Head of caudate nucleus (tissue), 42 donors: ENCODE measurements at regions not wholly inside any gene's neighbourhood (a gene's known extent, or its start where the extent isn't known, plus 50 kb on each side); places are given as distances from the start of the nearest gene placed in this dataset.
"Not testable (repeated sequence)": the region's sequence is repeated elsewhere in the genome, so short reads cannot be mapped to it uniquely, and the experiment has no call there.

ENCODE experiments used
- DNase-seq, 42 donors: peaks; one replicate each; pipeline versions ENCODE4 v3.0.0 to v3.0.0-alpha.2; 2020 to 2021; ENCODE audit warnings: mixed read lengths in 7 of 42
- intact Hi-C: fragments of 100-400 bp; cut with DNase I; formaldehyde crosslinking; loops from one replicate; pipeline ENCODE4 v1.15.0; 2022

DNA sequence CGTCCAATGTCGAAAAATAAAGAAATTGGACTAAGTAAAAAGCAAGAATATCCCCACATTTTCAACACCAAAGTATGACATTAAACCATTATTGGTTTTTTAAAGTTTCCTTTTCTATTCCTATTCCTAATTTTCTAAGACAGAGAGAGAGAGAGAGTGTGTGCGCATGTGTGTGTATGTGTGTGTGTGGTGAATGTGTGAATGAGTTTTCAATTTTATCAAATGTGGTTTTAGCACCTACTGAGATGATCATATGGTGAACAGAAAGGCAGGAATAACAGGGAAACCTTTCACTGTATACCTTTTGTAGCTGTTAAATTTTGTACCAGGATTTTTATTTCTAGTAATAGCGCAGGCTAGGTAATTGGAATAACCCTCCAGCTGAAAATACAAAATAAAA is 80.4 kb upstream of the RAP1B start:
- intact Hi-C loops, result no loop called here

DNA sequence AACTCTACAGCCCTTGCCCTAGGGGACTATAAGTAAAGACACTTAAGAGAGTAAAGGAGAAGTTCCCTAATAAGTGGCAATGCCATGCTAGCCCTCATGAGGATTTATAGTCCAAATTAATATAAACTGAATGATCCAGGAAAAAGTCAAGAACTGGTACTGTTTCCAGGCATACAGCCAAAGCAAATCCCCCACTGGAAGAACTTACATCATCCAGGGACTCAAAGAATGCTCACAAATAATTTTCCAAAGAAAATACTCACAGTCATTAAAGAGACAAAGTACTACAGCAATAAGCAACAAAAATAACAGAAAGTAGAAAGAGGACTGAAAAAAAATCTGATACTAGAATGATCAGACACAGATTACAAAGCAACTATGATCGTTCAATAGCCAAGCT is 79.7 kb upstream of the RAP1B start:
- intact Hi-C loops, result no loop called here
- DNase-seq, result no peak

More for the DNA sequence above, 80.4 kb upstream of the RAP1B start:
- no peak for DNase-seq

DNA sequence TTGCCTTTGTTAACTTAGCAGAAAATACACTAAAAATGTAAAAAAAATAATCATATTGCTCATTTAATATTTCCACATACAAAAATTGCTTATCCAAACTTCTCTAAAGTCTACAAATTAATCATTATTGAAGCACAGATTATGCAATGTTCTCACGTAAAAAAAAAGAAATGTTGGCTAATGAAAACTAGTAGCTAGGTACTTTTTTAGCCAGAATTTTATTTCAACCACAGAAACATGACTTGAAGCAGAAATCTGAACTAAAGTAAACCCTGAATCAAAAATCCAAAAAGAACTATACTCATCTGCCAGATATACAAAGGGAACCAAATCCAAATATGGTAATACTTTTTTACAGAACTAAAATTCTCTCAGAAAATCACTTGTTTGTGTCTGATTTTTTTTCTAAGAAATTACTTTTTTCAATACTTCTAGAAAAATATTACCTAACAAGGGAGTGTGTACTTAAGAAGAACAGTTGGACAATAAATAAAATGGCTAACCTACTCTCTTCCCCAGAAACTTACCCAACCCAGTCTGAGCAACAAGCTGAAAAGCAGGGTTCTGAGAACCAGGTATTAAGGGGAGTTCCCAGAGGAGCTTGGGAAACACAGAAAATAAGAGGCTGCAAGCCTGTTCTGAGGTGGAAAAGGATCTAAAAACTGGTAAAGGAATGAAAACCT is 78.4 kb upstream of the RAP1B start:
- DNase-seq, result no peak
- intact Hi-C loops, result no loop called here

DNA sequence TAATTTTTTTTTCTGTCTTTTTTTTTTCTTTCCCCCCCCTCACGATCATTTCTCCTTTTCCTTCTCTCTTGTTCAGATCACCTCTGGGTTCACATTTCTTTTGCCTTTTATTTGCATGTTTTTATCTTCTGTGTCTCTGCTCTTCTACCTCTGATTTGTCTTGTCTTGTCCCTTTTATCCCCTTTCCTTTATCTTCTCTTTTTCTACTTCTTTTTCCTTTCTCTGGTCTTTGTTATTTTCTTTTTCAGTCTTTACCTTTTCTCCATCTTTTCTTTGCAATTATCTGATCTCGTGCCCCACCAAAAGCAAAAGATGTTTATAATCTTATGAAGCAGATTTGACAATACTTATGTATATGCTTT is 77.8 kb upstream of the RAP1B start:
- DNase-seq, result no peak
- intact Hi-C loops, result no loop called here

DNA sequence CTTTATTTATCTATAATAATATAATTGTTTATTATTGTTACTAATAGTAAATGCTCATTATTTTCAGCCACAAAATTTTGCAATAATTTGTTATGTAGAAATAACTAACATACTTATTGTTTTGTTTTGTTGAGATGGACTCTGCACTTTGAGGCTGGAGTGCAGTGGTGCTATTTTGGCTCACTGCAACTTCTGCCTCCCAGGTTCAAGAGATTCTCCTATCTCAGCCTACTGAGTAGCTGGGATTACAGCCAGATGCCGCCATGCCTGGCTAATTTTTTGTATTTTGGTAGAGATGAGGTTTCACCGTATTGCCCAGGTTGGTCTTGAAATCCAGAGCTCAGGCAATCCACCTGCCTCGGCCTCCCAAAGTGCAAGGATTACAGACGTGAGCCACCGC is 76.6 kb upstream of the RAP1B start:
- DNase-seq, result no peak
- intact Hi-C loops, result no loop called here

DNA sequence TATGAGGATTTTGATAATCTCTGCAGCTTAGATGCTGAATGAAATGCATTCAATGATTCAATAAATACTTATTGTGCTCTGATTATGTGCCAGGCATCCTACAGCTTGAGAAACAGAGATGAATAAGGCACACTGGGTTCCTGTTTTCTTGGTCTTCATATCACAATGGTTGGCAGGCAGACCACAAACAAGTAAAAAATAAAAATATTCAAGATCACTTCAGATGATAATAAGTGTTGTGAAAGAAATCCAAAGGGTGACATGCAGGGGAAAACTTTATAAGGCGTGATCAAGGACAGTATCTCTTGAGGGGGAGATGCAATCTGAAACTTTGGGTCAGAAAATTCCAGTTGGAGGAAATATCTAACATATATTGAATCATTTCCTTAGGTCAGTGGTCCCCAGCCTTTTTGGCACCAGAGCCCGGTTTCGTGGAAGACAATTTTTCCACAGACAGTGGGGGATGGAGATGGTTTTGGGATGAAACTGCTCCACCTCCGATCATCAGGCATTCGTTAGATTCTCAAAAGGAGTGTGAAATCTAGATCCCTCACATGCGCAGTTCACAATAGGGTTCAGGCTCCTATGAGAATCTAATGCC is 73.7 kb upstream of the RAP1B start:
- intact Hi-C loops, result no loop called here
- DNase-seq, result no peak

DNA sequence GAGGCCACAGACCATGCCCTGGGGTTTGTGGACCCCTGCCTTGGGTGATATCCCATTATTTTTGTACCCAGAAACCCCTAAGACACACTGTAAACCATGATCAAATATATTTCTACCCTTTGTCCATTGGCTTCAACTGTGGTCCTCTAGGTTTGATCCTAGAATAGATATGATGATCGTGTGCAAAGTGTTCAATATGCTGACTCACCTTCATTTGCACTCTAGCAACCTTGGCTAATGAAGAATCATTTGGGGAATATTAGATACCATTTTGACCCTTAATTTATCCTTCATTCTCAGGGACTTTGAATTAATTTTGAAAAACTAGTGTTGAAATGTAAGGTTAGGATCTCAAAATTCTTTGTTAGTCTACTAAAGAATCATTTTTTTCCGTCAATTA is 73.1 kb upstream of the RAP1B start:
- DNase-seq, result no peak
- intact Hi-C loops, result no loop called here

DNA sequence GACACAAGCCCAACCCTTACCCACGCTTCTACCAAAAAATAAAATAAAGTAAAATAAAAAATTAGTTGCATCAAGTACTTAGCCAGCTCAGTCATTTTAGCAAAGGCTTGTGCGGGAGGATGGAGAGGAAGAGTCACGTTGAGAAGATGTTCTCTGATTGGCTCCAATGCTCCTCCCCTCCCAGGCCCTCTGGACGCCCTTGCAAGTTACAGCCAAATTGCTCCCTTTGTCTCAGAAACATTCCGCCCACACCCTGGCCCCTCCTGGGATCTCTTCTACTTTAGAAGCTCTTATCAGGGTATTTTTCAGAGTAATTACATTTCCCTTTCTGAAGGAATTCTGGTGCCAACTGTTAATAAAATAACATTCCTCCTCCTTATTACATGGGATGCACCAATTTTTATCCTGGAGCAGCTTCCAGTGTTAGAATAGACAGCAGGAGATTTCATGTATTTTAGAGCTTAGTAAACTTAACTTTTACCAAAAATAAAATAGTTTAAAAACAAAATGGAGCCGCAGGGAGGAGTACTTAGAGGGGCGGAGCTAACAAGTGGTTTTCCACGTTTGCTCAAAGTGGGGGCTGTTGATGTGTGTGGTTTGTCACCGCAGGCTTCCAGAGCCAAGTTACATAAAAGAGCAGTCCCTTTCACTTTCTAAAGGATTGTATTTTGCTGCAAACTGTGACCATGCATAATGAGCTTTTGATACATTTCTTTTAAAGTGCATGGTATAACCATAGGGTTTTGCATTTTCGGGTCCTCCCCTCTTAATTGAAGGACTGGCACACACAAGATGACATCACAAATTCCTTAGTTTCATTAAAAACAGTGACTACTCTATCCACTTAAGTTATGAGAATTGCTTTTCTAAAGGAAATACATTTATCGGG is 71.7 kb upstream of the RAP1B start:
- DNase-seq, result peak in 1 of 42 donors; percentile 3

DNA sequence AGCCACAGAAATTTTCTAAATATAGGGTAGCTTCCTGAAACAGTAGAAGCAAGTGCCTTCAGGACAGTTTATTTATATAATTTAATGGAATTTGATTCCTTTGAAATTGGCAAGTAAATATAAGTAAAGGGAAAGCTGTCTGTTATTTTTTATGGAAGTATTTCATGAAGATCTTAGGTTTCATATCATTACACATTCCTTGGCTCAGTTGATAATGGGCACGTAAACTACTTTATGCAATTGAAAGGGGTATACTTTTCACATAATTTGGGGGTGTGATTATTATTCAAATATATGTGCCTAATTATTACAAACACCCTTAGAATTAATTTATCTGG is 71.1 kb upstream of the RAP1B start:
- intact Hi-C loops, result no loop called here

More for the DNA sequence above, 71.7 kb upstream of the RAP1B start:
- intact Hi-C loops, result no loop called here

DNA sequence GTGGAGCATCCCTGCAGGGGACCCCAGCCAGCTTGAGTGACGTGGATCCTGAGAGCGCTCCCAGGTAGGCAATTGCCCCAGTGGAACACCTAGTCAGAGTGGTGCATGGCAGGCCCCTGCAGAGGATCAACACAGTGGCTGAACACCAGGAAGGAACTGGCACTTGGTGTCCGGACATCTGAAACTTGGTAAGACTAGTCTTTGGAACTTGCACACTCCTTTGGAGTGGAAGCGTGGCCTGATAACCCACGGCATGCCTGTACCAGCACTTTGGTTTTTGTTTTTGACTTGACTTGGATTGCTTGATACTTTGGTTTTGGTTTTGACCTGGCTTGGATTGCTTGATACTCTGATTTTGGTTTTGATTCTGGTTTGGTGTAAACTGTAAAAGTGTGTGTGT is 69.9 kb upstream of the RAP1B start:
- DNase-seq, intact Hi-C loops: not testable (repeated sequence)

More for the DNA sequence above, 71.1 kb upstream of the RAP1B start:
- no peak for DNase-seq

DNA sequence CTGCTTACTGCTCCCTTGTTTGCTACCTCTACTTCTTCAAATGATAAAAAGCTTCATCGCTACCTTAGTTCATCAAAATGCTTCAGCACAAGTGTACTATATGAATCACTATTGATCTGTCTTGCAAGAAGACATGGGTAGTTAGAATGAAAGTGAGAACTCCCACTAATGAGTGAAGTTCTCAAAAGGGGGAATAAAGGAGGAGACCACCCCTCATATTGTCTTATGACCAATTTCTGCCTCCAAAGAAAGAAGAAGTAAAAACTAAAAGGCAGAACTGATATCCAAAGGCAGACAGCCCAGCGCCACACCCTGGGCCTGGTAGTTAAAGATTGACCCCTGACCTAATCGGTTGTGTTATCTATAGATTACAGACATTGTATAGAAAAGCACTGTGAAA is 63.4 kb upstream of the RAP1B start:
- DNase-seq, intact Hi-C loops: not testable (repeated sequence)

DNA sequence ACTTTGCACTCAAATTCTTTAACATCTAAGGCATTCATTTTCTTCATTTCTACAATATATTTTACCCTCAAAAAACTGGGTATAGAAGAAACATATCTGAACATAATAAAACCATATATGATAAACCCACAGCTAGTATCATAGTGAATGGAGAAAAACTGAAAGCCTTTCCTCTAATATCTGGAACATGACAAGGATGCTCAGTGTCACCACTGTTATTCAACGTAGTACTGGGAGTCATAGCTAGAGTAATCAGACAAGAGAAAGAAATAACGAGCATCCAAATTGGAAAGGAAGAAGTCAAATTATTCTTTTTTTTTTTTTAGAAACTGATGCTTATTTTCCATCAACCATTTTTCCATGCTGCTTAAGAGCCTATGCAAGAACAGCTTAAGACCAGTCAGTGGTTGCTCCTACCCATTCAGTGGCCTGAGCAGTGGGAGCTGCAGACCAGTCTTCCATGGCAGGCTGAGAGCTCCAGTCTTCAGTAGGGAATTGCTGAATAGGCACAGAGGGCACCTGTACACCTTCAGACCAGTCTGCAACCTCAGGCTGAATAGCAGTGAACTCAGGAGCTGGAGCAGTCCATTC is 58.0 kb upstream of the RAP1B start:
- DNase-seq, intact Hi-C loops: not testable (repeated sequence)

DNA sequence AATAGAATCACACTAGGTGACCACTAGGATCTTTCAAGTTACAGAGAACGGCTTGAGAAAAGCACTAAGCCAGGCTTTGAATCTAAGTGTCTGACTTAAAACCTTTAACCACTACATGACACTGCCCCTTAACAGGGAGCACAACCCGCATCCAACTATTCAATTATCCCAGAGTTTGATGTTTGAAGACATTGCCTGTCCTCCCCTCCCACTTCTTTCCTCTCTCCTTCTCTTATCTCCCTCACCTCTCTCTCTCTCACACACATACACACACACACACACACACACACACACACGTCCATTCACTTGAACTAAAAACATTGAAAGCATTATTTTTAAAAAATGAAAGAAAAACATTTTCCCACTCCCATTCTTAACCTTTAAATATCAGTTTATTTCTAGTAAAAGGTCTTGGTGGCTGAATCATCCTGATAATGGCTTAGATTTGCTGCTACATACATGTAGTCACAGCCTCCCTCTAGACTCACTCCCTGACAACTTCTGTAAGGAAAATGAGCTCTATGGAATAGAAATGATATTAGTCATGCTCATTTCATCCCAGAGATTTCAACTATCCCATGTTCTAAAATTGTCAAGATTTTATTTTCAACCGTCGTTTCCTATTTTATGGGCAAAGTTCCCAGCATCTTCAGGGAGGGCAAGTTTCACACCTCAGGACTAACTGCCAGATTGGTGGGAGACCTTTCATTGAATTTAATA is 53.5 kb upstream of the RAP1B start:
- intact Hi-C loops, result no loop called here
- no peak for DNase-seq

DNA sequence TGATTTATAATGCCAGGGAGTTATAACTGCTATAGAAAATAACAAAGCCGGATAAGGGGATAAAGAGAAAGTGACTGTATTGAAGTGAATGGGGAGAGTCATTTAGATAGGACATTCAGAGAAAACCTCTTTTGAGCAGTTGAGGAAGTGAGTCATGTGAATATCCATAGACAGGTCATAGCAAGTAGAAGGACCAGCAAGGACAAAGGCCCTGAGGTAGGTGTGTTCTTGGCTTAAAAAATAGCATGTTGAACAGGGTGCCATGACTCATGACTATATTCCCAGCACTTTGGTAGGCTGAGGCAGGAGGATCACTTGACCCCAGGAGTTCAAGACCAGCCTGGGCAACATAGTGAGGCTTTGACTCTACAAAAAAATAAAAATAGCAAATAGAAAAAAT is 51.5 kb upstream of the RAP1B start:
- DNase-seq, result no peak
- intact Hi-C loops, result no loop called here

DNA sequence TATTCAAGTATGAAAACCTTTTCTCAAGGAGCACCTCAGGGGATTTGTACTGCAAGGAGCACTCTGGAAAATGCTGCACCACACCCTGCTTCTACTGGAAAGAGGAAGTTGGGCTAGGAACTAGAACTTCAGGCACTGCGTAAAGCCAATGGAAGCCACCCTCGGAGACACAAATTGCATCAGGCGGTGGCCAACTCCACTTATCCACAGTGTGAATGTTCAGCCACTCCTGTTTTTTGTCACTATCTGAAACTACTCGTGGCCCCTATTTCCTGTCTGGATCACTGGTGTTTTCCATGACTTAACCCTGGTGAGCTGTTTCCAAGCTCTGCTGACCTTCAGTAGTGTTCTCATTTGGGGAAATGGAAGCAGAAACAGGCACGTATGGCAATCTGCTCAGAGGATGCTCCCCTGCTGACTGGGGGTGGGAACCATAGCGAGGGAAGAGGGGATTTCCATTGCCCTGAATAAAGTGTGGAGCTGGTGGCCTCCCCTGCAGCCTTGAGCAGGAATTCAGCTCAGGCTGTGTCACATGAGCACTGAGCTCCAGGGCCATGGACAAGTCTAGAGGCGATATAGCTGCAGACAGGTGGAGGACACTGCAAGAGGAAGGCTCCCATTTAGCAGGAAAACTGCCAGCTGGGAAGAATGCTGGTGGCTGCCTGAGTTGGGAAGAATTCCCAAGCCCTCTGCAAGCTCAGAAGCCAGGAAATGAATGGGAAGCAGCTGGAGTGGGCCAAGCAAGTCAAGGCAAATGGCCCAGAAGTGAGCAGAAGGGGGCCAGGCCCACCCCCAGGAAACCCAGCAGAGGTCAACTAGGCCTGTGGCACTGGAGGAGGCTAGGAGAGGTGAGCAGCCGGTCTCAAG is 50.5 kb upstream of the RAP1B start:
- no peak for DNase-seq
- intact Hi-C loops, result no loop called here

DNA sequence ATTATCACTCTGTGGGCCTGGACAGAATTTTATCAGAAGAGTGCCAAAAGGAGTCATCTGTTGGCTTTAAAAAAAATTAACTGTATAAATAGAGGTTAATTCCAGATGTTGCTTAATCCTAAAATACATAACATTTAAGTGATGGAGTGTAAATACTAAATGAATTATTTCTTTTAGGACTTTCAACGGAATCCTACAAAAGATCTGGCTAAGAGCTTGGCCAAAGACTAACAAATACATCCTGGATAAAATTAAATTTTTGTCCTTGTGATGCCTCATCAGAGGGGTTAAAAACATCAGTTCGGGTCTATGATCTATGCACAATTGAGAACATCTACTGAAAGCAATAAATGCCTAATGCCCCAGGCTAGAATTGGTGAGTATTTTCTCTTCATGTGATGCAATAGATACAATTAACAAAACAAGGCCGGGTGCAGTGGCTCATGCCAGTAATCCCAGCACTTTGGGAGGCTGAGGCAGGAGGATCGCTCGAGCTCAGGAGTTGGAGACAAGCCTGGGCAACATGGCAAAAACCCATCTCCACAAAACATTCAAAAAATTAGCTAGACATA is 49.8 kb upstream of the RAP1B start:
- intact Hi-C loops, result no loop called here
- no peak for DNase-seq
